ENCODE measurements at regions not wholly inside any gene's neighbourhood (a gene's known extent, or its start where the extent isn't known, plus 50 kb on each side); places are given as distances from the start of the nearest gene placed in this dataset.

GRCh38 chr2:18930971-18931370 lies 341.6 kb upstream of the NT5C1B start:
- Histone ChIP-seq H3K9me3 (no peaks in the 10 kb centered on the region), H3K4me1 (no peaks in the 10 kb centered on the region), H3K27ac (no peak overlapping the region), H3K4me3 (no peak overlapping the region), H3K27me3 (no peaks in the 10 kb centered on the region), H3K36me3 (no peaks in the 10 kb centered on the region)
- no peak for DNase-seq
- 91 to 93% methylated on average over 6 of the region's 6 CpGs for WGBS, 2 donors
- ATAC-seq (ENCODE audit: low FRiP score in 2 of 2), result no peak
- TF ChIP-seq, protein P1, sequence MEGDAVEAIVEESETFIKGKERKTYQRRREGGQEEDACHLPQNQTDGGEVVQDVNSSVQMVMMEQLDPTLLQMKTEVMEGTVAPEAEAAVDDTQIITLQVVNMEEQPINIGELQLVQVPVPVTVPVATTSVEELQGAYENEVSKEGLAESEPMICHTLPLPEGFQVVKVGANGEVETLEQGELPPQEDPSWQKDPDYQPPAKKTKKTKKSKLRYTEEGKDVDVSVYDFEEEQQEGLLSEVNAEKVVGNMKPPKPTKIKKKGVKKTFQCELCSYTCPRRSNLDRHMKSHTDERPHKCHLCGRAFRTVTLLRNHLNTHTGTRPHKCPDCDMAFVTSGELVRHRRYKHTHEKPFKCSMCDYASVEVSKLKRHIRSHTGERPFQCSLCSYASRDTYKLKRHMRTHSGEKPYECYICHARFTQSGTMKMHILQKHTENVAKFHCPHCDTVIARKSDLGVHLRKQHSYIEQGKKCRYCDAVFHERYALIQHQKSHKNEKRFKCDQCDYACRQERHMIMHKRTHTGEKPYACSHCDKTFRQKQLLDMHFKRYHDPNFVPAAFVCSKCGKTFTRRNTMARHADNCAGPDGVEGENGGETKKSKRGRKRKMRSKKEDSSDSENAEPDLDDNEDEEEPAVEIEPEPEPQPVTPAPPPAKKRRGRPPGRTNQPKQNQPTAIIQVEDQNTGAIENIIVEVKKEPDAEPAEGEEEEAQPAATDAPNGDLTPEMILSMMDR (IDR thresholded peaks at IDR 0.05), result no peak
- TF ChIP-seq EP300 (IDR thresholded peaks at IDR 0.05) (no peak), POLR2A (IDR thresholded peaks at IDR 0.05) (no peak), POLR2AphosphoS5 (IDR thresholded peaks at IDR 0.05) (no peak)

DNA sequence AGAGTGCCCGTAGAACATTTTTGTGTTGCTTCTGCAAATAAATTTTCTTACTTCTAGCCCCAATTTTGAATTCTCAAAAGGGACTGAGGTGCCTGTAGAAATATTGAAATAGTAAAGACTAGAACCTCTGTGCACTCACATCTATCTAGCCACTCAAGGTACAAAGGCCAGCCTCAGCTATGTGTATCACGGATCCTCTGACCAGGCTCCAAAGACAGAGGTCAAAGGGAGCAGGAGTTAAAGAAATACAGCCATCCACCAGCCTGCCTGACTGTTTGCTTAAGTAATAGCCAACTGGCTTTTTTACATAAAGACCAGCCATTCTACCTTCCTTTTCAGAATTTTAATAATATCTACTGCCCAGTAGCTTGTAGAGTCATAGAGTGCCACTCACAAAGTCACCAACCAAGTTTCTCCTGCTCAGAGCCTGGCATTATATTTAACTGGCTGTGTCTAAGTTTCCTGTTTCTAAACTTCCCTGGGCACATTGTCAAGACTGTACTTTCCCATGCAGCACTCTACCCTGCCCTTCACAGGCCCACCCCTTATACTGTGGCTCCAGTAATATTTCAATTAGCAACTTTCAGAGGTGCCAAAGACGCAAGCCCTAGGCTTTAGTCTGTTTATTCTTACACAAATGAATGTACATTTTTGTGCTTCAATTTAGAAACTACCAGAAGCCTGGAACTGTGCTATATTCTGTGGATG lies 338.3 kb upstream of the NT5C1B start:
- Histone ChIP-seq H3K9me3 (no peaks in the 10 kb centered on the region), H3K27ac (no peak overlapping the region), H3K4me3 (no peak overlapping the region), H3K4me1 (peaks cover 0 to 4% (median 0%) of the 10 kb centered on the region in 4 donors), H3K36me3 (no peaks in the 10 kb centered on the region), H3K27me3 (no peaks in the 10 kb centered on the region)
- DNase-seq (peak in 1 of 2 donors; percentile 26), ATAC-seq (ENCODE audit: low FRiP score in 2 of 2) (peak in 1 of 2 donors; percentile 57)
- TF ChIP-seq POLR2A (IDR thresholded peaks at IDR 0.05) (no peak), EP300 (IDR thresholded peaks at IDR 0.05) (no peak), POLR2AphosphoS5 (IDR thresholded peaks at IDR 0.05) (no peak)
- TF ChIP-seq, protein P1 (IDR thresholded peaks at IDR 0.05), result no peak
- WGBS, 2 donors, result 63 to 65% methylated on average over 3 of the region's 3 CpGs

DNA sequence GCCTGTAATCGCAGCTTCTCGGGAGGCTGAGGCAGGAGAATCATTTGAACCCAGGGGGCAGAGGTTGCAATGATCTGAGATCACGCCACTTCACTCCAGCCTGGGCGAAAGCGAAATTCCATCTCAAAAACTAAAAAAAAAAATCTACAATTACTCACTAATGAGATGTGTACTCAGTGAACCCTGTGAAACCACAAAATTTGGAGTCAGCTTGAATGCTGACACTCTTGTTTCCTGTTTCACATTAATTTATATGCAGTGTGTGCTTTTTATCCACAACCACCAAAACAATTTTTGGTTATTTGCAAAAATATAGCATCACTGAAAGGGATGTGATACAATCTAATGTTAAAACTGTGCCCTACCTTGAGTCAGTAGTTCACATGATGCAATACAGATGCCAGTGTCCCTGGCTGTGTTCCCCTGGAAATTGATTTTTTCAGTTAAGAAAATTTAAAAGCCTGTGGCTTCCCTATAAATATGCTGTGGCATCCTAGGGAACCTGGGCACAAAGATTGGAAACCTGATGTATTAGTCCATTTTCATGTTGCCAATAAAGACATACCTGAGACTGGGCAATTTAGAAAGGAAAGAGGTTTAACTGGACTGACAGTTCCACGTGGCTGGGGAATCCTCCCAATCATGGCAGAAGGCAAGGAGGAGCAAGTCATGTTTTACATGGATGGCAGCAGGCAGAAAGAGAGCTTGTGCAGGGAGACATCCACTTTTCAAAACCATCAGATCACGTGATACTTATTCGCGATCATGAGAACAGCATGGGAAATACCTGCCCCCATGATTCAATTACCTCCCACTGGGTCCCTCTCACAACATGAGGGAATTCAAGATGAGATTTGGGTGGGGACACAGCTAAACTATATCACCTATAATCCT lies 337.5 kb upstream of the NT5C1B start:
- no peaks in the 10 kb centered on the region for H3K36me3 ChIP-seq
- H3K9me3 ChIP-seq, result no peaks in the 10 kb centered on the region
- H3K4me1 ChIP-seq, result peaks cover 0 to 4% (median 0%) of the 10 kb centered on the region in 4 donors
- WGBS, 2 donors, result 92% methylated on average over 9 of the region's 9 CpGs
- no peak for ATAC-seq (ENCODE audit: low FRiP score in 2 of 2)
- H3K27ac ChIP-seq, result no peak overlapping the region
- no peaks in the 10 kb centered on the region for H3K27me3 ChIP-seq
- TF ChIP-seq POLR2AphosphoS5 (IDR thresholded peaks at IDR 0.05) (no peak), POLR2A (IDR thresholded peaks at IDR 0.05) (no peak)
- TF ChIP-seq, protein P1 (IDR thresholded peaks at IDR 0.05), result no peak
- no peak for DNase-seq
- H3K4me3 ChIP-seq, result no peak overlapping the region

GRCh38 chr2:18925296-18925695 lies 335.9 kb upstream of the NT5C1B start:
- H3K36me3 ChIP-seq, result no peaks in the 10 kb centered on the region
- DNase-seq, result no peak
- H3K4me3 ChIP-seq, result no peak overlapping the region
- peaks cover 0 to 4% (median 0%) of the 10 kb centered on the region in 4 donors for H3K4me1 ChIP-seq
- no peaks in the 10 kb centered on the region for H3K27me3 ChIP-seq
- no peak for ATAC-seq (ENCODE audit: low FRiP score in 2 of 2)
- H3K27ac ChIP-seq, result no peak overlapping the region
- TF ChIP-seq POLR2AphosphoS5 (IDR thresholded peaks at IDR 0.05), result no peak
- TF ChIP-seq, protein P1 (IDR thresholded peaks at IDR 0.05), result no peak
- no peak for TF ChIP-seq POLR2A (IDR thresholded peaks at IDR 0.05)
- TF ChIP-seq EP300 (IDR thresholded peaks at IDR 0.05), result no peak
- H3K9me3 ChIP-seq, result no peaks in the 10 kb centered on the region
- 73 to 77% methylated on average over 2 of the region's 2 CpGs for WGBS, 2 donors

Measured in upper lobe of left lung (tissue), 6 donors.